ENCODE measurements at regions not wholly inside any gene's neighbourhood (a gene's known extent, or its start where the extent isn't known, plus 50 kb on each side); places are given as distances from the start of the nearest gene placed in this dataset.

- Histone ChIP-seq H3K9me3 (ENCODE audit: control insufficient read depth in 1 of 2, low read length in 2 of 2) (no peaks in the 10 kb centered on the region), H3K27ac (ENCODE audit: low read length) (no peak overlapping the region), H3K4me3 (ENCODE audit: low read depth in 1 of 2, low read length in 2 of 2) (no peak overlapping the region), H3K36me3 (ENCODE audit: control insufficient read depth in 1 of 2, insufficient read depth in 2 of 2, low read length in 2 of 2) (no peaks in the 10 kb centered on the region), H3K27me3 (ENCODE audit: low read depth, low read length) (no peaks in the 10 kb centered on the region), H3K4me1 (ENCODE audit: control insufficient read depth in 1 of 2, insufficient read depth in 2 of 2, low read length in 2 of 2) (no peaks in the 10 kb centered on the region)
Observed at GRCh38 chr18:64248836-64249235, 99.9 kb upstream of the LINC00305 start.

GRCh38 chr18:64245126-64245861 is 96.4 kb upstream of the LINC00305 start:
- H3K9me3 ChIP-seq (ENCODE audit: control insufficient read depth in 1 of 2, low read length in 2 of 2), result no peaks in the 10 kb centered on the region
- no peaks in the 10 kb centered on the region for H3K36me3 ChIP-seq (ENCODE audit: control insufficient read depth in 1 of 2, insufficient read depth in 2 of 2, low read length in 2 of 2)
- H3K4me1 ChIP-seq (ENCODE audit: control insufficient read depth in 1 of 2, insufficient read depth in 2 of 2, low read length in 2 of 2), result no peaks in the 10 kb centered on the region
- no peak overlapping the region for H3K4me3 ChIP-seq (ENCODE audit: low read depth in 1 of 2, low read length in 2 of 2)
- H3K27me3 ChIP-seq (ENCODE audit: low read depth, low read length), result no peaks in the 10 kb centered on the region
- H3K27ac ChIP-seq (ENCODE audit: low read length), result no peak overlapping the region

GRCh38 chr18:64244571-64244970 is 95.7 kb upstream of the LINC00305 start:
- H3K4me1 ChIP-seq (ENCODE audit: control insufficient read depth in 1 of 2, insufficient read depth in 2 of 2, low read length in 2 of 2), result no peaks in the 10 kb centered on the region
- H3K36me3 ChIP-seq (ENCODE audit: control insufficient read depth in 1 of 2, insufficient read depth in 2 of 2, low read length in 2 of 2), result no peaks in the 10 kb centered on the region
- no peak overlapping the region for H3K4me3 ChIP-seq (ENCODE audit: low read depth in 1 of 2, low read length in 2 of 2)
- H3K27me3 ChIP-seq (ENCODE audit: low read depth, low read length), result no peaks in the 10 kb centered on the region
- H3K9me3 ChIP-seq (ENCODE audit: control insufficient read depth in 1 of 2, low read length in 2 of 2), result no peaks in the 10 kb centered on the region
- no peak overlapping the region for H3K27ac ChIP-seq (ENCODE audit: low read length)

- Histone ChIP-seq H3K27ac (ENCODE audit: low read length) (no peak overlapping the region), H3K4me3 (ENCODE audit: low read depth in 1 of 2, low read length in 2 of 2) (no peak overlapping the region), H3K27me3 (ENCODE audit: low read depth, low read length) (no peaks in the 10 kb centered on the region), H3K36me3 (ENCODE audit: control insufficient read depth in 1 of 2, insufficient read depth in 2 of 2, low read length in 2 of 2) (no peaks in the 10 kb centered on the region), H3K4me1 (ENCODE audit: control insufficient read depth in 1 of 2, insufficient read depth in 2 of 2, low read length in 2 of 2) (no peaks in the 10 kb centered on the region), H3K9me3 (ENCODE audit: control insufficient read depth in 1 of 2, low read length in 2 of 2) (no peaks in the 10 kb centered on the region)
Observed at GRCh38 chr18:64240316-64240715, 91.4 kb upstream of the LINC00305 start.

GRCh38 chr18:64238076-64238475 is 89.2 kb upstream of the LINC00305 start:
- Histone ChIP-seq H3K27ac (ENCODE audit: low read length) (no peak overlapping the region), H3K4me1 (ENCODE audit: control insufficient read depth in 1 of 2, insufficient read depth in 2 of 2, low read length in 2 of 2) (no peaks in the 10 kb centered on the region), H3K36me3 (ENCODE audit: control insufficient read depth in 1 of 2, insufficient read depth in 2 of 2, low read length in 2 of 2) (no peaks in the 10 kb centered on the region), H3K27me3 (ENCODE audit: low read depth, low read length) (no peaks in the 10 kb centered on the region), H3K4me3 (ENCODE audit: low read depth in 1 of 2, low read length in 2 of 2) (no peak overlapping the region), H3K9me3 (ENCODE audit: control insufficient read depth in 1 of 2, low read length in 2 of 2) (no peaks in the 10 kb centered on the region)

GRCh38 chr18:64234321-64234720 is 85.4 kb upstream of the LINC00305 start:
- Histone ChIP-seq H3K4me1 (ENCODE audit: control insufficient read depth in 1 of 2, insufficient read depth in 2 of 2, low read length in 2 of 2) (no peaks in the 10 kb centered on the region), H3K4me3 (ENCODE audit: low read depth in 1 of 2, low read length in 2 of 2) (no peak overlapping the region), H3K36me3 (ENCODE audit: control insufficient read depth in 1 of 2, insufficient read depth in 2 of 2, low read length in 2 of 2) (no peaks in the 10 kb centered on the region), H3K9me3 (ENCODE audit: control insufficient read depth in 1 of 2, low read length in 2 of 2) (peaks cover 0 to 8% of the 10 kb centered on the region in 2 donors), H3K27ac (ENCODE audit: low read length) (no peak overlapping the region), H3K27me3 (ENCODE audit: low read depth, low read length) (no peaks in the 10 kb centered on the region)

GRCh38 chr18:64233851-64234250 is 85.0 kb upstream of the LINC00305 start:
- no peak overlapping the region for H3K4me3 ChIP-seq (ENCODE audit: low read depth in 1 of 2, low read length in 2 of 2)
- no peak overlapping the region for H3K27ac ChIP-seq (ENCODE audit: low read length)
- H3K36me3 ChIP-seq (ENCODE audit: control insufficient read depth in 1 of 2, insufficient read depth in 2 of 2, low read length in 2 of 2), result no peaks in the 10 kb centered on the region
- no peaks in the 10 kb centered on the region for H3K27me3 ChIP-seq (ENCODE audit: low read depth, low read length)
- H3K4me1 ChIP-seq (ENCODE audit: control insufficient read depth in 1 of 2, insufficient read depth in 2 of 2, low read length in 2 of 2), result no peaks in the 10 kb centered on the region
- H3K9me3 ChIP-seq (ENCODE audit: control insufficient read depth in 1 of 2, low read length in 2 of 2), result peaks cover 0 to 8% of the 10 kb centered on the region in 2 donors

- Histone ChIP-seq H3K27ac (ENCODE audit: low read length) (no peak overlapping the region), H3K9me3 (ENCODE audit: control insufficient read depth in 1 of 2, low read length in 2 of 2) (no peaks in the 10 kb centered on the region), H3K27me3 (ENCODE audit: low read depth, low read length) (no peaks in the 10 kb centered on the region), H3K36me3 (ENCODE audit: control insufficient read depth in 1 of 2, insufficient read depth in 2 of 2, low read length in 2 of 2) (no peaks in the 10 kb centered on the region), H3K4me1 (ENCODE audit: control insufficient read depth in 1 of 2, insufficient read depth in 2 of 2, low read length in 2 of 2) (no peaks in the 10 kb centered on the region), H3K4me3 (ENCODE audit: low read depth in 1 of 2, low read length in 2 of 2) (no peak overlapping the region)
Observed at GRCh38 chr18:64220941-64221340, 72.1 kb upstream of the LINC00305 start.

GRCh38 chr18:64219517-64219916 is 70.6 kb upstream of the LINC00305 start:
- Histone ChIP-seq H3K36me3 (ENCODE audit: control insufficient read depth in 1 of 2, insufficient read depth in 2 of 2, low read length in 2 of 2) (no peaks in the 10 kb centered on the region), H3K4me3 (ENCODE audit: low read depth in 1 of 2, low read length in 2 of 2) (no peak overlapping the region), H3K27ac (ENCODE audit: low read length) (no peak overlapping the region), H3K4me1 (ENCODE audit: control insufficient read depth in 1 of 2, insufficient read depth in 2 of 2, low read length in 2 of 2) (no peaks in the 10 kb centered on the region), H3K9me3 (ENCODE audit: control insufficient read depth in 1 of 2, low read length in 2 of 2) (no peaks in the 10 kb centered on the region), H3K27me3 (ENCODE audit: low read depth, low read length) (no peaks in the 10 kb centered on the region)

- H3K27me3 ChIP-seq (ENCODE audit: low read depth, low read length), result no peaks in the 10 kb centered on the region
- H3K36me3 ChIP-seq (ENCODE audit: control insufficient read depth in 1 of 2, insufficient read depth in 2 of 2, low read length in 2 of 2), result no peaks in the 10 kb centered on the region
- no peaks in the 10 kb centered on the region for H3K4me1 ChIP-seq (ENCODE audit: control insufficient read depth in 1 of 2, insufficient read depth in 2 of 2, low read length in 2 of 2)
- H3K27ac ChIP-seq (ENCODE audit: low read length), result no peak overlapping the region
- no peak overlapping the region for H3K4me3 ChIP-seq (ENCODE audit: low read depth in 1 of 2, low read length in 2 of 2)
- H3K9me3 ChIP-seq (ENCODE audit: control insufficient read depth in 1 of 2, low read length in 2 of 2), result no peaks in the 10 kb centered on the region
Observed at GRCh38 chr18:64210401-64210949, 61.6 kb upstream of the LINC00305 start.

- H3K4me3 ChIP-seq (ENCODE audit: low read depth in 1 of 2, low read length in 2 of 2), result no peak overlapping the region
- H3K36me3 ChIP-seq (ENCODE audit: control insufficient read depth in 1 of 2, insufficient read depth in 2 of 2, low read length in 2 of 2), result no peaks in the 10 kb centered on the region
- H3K27me3 ChIP-seq (ENCODE audit: low read depth, low read length), result no peaks in the 10 kb centered on the region
- H3K9me3 ChIP-seq (ENCODE audit: control insufficient read depth in 1 of 2, low read length in 2 of 2), result no peaks in the 10 kb centered on the region
- H3K27ac ChIP-seq (ENCODE audit: low read length), result no peak overlapping the region
- H3K4me1 ChIP-seq (ENCODE audit: control insufficient read depth in 1 of 2, insufficient read depth in 2 of 2, low read length in 2 of 2), result no peaks in the 10 kb centered on the region
Observed at GRCh38 chr18:64208516-64208915, 59.6 kb upstream of the LINC00305 start.

- Histone ChIP-seq H3K4me3 (ENCODE audit: low read depth in 1 of 2, low read length in 2 of 2) (peak overlapping the region in 1 of 2 donors; percentile 43), H3K27ac (ENCODE audit: low read length) (no peak overlapping the region)
Observed at GRCh38 chr18:64207820-64208219, 58.9 kb upstream of the LINC00305 start.

More at GRCh38 chr18:64207820-64208219, 58.9 kb upstream of the LINC00305 start:
- no peaks in the 10 kb centered on the region for H3K9me3 ChIP-seq (ENCODE audit: control insufficient read depth in 1 of 2, low read length in 2 of 2)
- no peaks in the 10 kb centered on the region for H3K27me3 ChIP-seq (ENCODE audit: low read depth, low read length)
- peaks cover 0 to 3% of the 10 kb centered on the region in 2 donors for H3K4me1 ChIP-seq (ENCODE audit: control insufficient read depth in 1 of 2, insufficient read depth in 2 of 2, low read length in 2 of 2)
- H3K36me3 ChIP-seq (ENCODE audit: control insufficient read depth in 1 of 2, insufficient read depth in 2 of 2, low read length in 2 of 2), result no peaks in the 10 kb centered on the region

Measured in muscle layer of duodenum (tissue), 2 donors.